ENCODE measurements at regions not wholly inside any gene's neighbourhood (a gene's known extent, or its start where the extent isn't known, plus 50 kb on each side); places are given as distances from the start of the nearest gene placed in this dataset.

GRCh38 chr12:19761463-19761862 is 322.2 kb downstream of the AEBP2 start:
- H3K4me2 ChIP-seq (ENCODE audit: insufficient read depth, low read length) = no peak overlapping the region
- H3K9me3 ChIP-seq (replicated peaks; ENCODE audit: control insufficient read depth, insufficient read depth, low read depth, low read length) = no peaks in the 10 kb centered on the region
- in situ Hi-C loops (cut with MboI) (no loop called here), intact Hi-C loops (cut with micrococcal nuclease) (no loop called here)
- no peaks in the 10 kb centered on the region for H4K20me1 ChIP-seq (replicated peaks; ENCODE audit: control insufficient read depth, insufficient read depth, low read length)
- TF ChIP-seq NELFE (IDR thresholded peaks at IDR 0.05; ENCODE audit: insufficient read depth, insufficient read length) (no peak), MAFF (IDR thresholded peaks at IDR 0.05; ENCODE audit: low read length) (no peak), ZNF143 (CRISPR knock-in tag; IDR thresholded peaks at IDR 0.05) (no peak), ILF3 (IDR thresholded peaks at IDR 0.05; ENCODE audit: borderline replicate concordance) (no peak), MAFG (tag; conservative IDR thresholded peaks at IDR 0.05) (no peak), TAF1 (IDR thresholded peaks at IDR 0.05; ENCODE audit: control insufficient read depth, extremely low read depth, insufficient read depth, low read length, severe bottlenecking) (no peak), ZKSCAN3 (CRISPR knock-in tag; IDR thresholded peaks at IDR 0.05) (no peak)
- H2AFZ ChIP-seq (ENCODE audit: low read depth, low read length) = no peak overlapping the region
- H3K27me3 ChIP-seq (ENCODE audit: control insufficient read depth in 2 of 2, insufficient read depth in 2 of 2, low read length in 2 of 2) = no peaks in the 10 kb centered on the region
- 0% methylated on average over 1 of the region's 1 CpG for WGBS (ENCODE audit: insufficient coverage, low coverage, missing lambda C conversion rate)
- DNase-seq (ENCODE audit: extremely low read depth in 1 of 4, low spot score in 3 of 4) = no peak
- CTCF ChIA-PET (ENCODE audit: low intra/inter-chr PET ratio) = no interaction called here
- no peaks in the 10 kb centered on the region for H3K4me1 ChIP-seq (replicated peaks in 1 of 2; ENCODE audit: control insufficient read depth in 2 of 2, insufficient read depth in 2 of 2, low read length in 2 of 2)
- H3K36me3 ChIP-seq (ENCODE audit: control insufficient read depth, insufficient read depth, low read length) = no peaks in the 10 kb centered on the region
- no peak for ATAC-seq
- FAIRE-seq = no peak
- POLR2A ChIA-PET = no interaction called here
- H3K27ac ChIP-seq (ENCODE audit: extremely low read depth, low read depth, low read length) = no peak overlapping the region
- no peak overlapping the region for H3K4me3 ChIP-seq
- H3K9ac ChIP-seq (ENCODE audit: insufficient read depth in 1 of 2, low read depth in 2 of 2, low read length in 2 of 2) = no peak overlapping the region
- no peaks in the 10 kb centered on the region for H3K79me2 ChIP-seq (ENCODE audit: control insufficient read depth, insufficient read depth, low read length)
- no peaks in the 10 kb centered on the region for H3K9me1 ChIP-seq (ENCODE audit: control insufficient read depth, insufficient read depth, low read length)
- BruUV-seq (replicated peaks) = no TSS peak

DNA sequence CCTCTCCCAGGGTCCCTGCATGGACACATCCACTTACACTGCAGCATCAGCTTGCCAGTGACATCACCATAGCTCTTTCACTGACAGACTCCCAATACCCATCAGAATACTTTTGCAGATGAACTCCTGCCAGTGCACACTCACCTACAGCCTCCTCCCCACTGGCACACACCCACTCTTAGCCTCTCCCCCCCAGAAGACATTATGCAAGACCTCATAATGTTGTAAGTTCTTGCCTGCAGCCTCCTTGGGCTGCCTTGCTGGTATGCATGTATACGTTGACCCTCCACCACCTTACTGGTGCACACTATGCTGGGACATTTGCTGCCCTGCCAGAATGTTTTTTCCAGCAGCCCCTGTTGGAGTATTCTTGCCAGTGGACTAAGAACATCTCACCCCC is 324.2 kb downstream of the AEBP2 start:
- no peaks in the 10 kb centered on the region for H3K36me3 ChIP-seq (ENCODE audit: control insufficient read depth, insufficient read depth, low read length)
- H3K27me3 ChIP-seq (ENCODE audit: control insufficient read depth in 2 of 2, insufficient read depth in 2 of 2, low read length in 2 of 2) = no peaks in the 10 kb centered on the region
- no peak overlapping the region for H3K4me2 ChIP-seq (ENCODE audit: insufficient read depth, low read length)
- H3K9me1 ChIP-seq (ENCODE audit: control insufficient read depth, insufficient read depth, low read length) = no peaks in the 10 kb centered on the region
- CTCF ChIA-PET (ENCODE audit: low intra/inter-chr PET ratio) = no interaction called here
- intact Hi-C loops (cut with micrococcal nuclease) = no loop called here
- no peaks in the 10 kb centered on the region for H3K79me2 ChIP-seq (ENCODE audit: control insufficient read depth, insufficient read depth, low read length)
- no peak overlapping the region for H3K27ac ChIP-seq (ENCODE audit: extremely low read depth, low read depth, low read length)
- H2AFZ ChIP-seq (ENCODE audit: low read depth, low read length) = no peak overlapping the region
- POLR2A ChIA-PET = no interaction called here
- FAIRE-seq (no peak), DNase-seq (ENCODE audit: extremely low read depth in 1 of 4, low spot score in 3 of 4) (no peak), ATAC-seq (no peak)
- no peaks in the 10 kb centered on the region for H3K9me3 ChIP-seq (replicated peaks; ENCODE audit: control insufficient read depth, insufficient read depth, low read depth, low read length)
- no peak overlapping the region for H3K9ac ChIP-seq (ENCODE audit: insufficient read depth in 1 of 2, low read depth in 2 of 2, low read length in 2 of 2)
- H3K4me1 ChIP-seq (replicated peaks in 1 of 2; ENCODE audit: control insufficient read depth in 2 of 2, insufficient read depth in 2 of 2, low read length in 2 of 2) = no peaks in the 10 kb centered on the region
- no peaks in the 10 kb centered on the region for H4K20me1 ChIP-seq (replicated peaks; ENCODE audit: control insufficient read depth, insufficient read depth, low read length)
- in situ Hi-C loops (cut with MboI) = no loop called here
- BruUV-seq (replicated peaks) = no TSS peak
- 0% methylated on average over 1 of the region's 1 CpG for WGBS (ENCODE audit: insufficient coverage, low coverage, missing lambda C conversion rate)
- H3K4me3 ChIP-seq = no peak overlapping the region
- TF ChIP-seq SRF (CRISPR knock-in tag; IDR thresholded peaks at IDR 0.05) (no peak), RBBP5 (IDR thresholded peaks at IDR 0.05; ENCODE audit: borderline replicate concordance, insufficient read depth, low read length, poor library complexity, severe bottlenecking) (no peak), ETV6 (IDR thresholded peaks at IDR 0.05; ENCODE audit: borderline replicate concordance in 1 of 2, low read depth in 2 of 2, low read length in 1 of 2) (no peak), ETV6 (CRISPR knock-in tag; IDR thresholded peaks at IDR 0.05; ENCODE audit: borderline replicate concordance) (no peak), U2AF2 (optimal IDR thresholded peaks at IDR 0.05; ENCODE audit: low read depth, low read length) (no peak), MECOM (CRISPR knock-in tag; IDR thresholded peaks at IDR 0.05) (no peak), SLC30A9 (CRISPR knock-in tag; IDR thresholded peaks at IDR 0.05) (no peak), ID3 (CRISPR knock-in tag; IDR thresholded peaks at IDR 0.05) (no peak), ID3 (tag; IDR thresholded peaks at IDR 0.05) (no peak), GABPB1 (CRISPR knock-in tag; IDR thresholded peaks at IDR 0.05) (no peak)

Data from K562 (cell line).